Peyer's patch (tissue), 4 donors: ENCODE measurements at regions not wholly inside any gene's neighbourhood (a gene's known extent, or its start where the extent isn't known, plus 50 kb on each side); places are given as distances from the start of the nearest gene placed in this dataset.

Experiments used
- POLR2A ChIP-seq, 2 donors: fragments of 450-650 bp; IDR thresholded peaks; one replicate each; pipeline ENCODE4 v1.5.1; 2017; ENCODE audit warnings: antibody characterized with exemption in 2 of 2, mild to moderate bottlenecking in 2 of 2, moderate library complexity in 2 of 2
- TF ChIP-seq, protein P1 (sequence below), 6 experiments: fragments of 450-650 bp in 4 of 6; fragments of 200-600 bp in 2 of 6; sonication (generic) in 1 of 6; IDR thresholded peaks; one replicate each; pipeline ENCODE4 v1.5.1; 2017 to 2019; ENCODE audit warnings: antibody characterized with exemption in 6 of 6, mild to moderate bottlenecking in 3 of 6, moderate library complexity in 1 of 6

DNA sequence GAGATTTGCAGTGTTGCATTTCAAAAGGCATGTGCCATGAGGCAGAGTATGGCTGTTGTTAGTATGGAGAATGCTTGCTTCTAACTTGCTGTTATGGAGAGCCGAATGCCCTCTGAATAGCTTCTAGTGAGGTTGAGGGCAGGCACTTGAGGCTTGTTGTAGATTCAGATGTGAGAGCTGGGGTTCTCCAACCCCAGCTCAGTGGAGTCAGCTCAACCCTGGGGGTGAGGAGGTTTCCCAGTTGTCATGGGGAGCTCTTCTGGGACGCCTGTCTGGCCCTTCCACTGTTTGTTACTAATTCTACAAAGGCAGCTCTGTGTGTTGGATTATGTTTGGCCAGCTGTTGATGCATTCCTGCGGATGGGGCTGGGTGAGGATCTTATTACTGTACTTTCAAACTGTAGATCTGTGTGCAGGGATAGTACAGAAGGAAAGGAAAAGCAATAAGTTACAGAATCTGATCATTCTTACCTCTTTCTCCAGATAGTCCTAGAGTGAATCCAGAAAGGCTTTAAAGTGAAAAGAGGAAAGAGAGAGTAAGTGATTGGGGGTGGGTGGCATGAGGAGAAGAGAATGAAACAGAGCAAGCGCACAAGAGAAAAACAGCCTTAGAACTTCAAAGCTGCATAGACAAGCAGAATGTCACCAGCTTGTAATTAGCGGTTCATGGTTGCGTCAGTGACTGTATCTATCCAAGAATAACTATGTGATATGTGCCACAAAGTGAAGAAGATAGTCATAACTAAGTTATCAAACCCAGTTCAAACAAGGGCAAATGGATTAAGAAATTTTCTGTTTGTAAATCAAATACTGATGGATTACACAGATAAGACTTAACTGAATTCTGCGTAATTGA, 148.7 kb downstream of the PRL start:
- TF ChIP-seq, protein P1, sequence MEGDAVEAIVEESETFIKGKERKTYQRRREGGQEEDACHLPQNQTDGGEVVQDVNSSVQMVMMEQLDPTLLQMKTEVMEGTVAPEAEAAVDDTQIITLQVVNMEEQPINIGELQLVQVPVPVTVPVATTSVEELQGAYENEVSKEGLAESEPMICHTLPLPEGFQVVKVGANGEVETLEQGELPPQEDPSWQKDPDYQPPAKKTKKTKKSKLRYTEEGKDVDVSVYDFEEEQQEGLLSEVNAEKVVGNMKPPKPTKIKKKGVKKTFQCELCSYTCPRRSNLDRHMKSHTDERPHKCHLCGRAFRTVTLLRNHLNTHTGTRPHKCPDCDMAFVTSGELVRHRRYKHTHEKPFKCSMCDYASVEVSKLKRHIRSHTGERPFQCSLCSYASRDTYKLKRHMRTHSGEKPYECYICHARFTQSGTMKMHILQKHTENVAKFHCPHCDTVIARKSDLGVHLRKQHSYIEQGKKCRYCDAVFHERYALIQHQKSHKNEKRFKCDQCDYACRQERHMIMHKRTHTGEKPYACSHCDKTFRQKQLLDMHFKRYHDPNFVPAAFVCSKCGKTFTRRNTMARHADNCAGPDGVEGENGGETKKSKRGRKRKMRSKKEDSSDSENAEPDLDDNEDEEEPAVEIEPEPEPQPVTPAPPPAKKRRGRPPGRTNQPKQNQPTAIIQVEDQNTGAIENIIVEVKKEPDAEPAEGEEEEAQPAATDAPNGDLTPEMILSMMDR (IDR thresholded peaks at IDR 0.05): no peak
- no peak for TF ChIP-seq POLR2A (IDR thresholded peaks at IDR 0.05)
